Esophagus (tissue), 2 donors: ENCODE measurements at regions not wholly inside any gene's neighbourhood (a gene's known extent, or its start where the extent isn't known, plus 50 kb on each side); places are given as distances from the start of the nearest gene placed in this dataset.

Experiments used
- H3K27ac ChIP-seq, 2 donors: one replicate each; pipeline ENCODE4 v1.5.1; 2013; ENCODE audit warnings: low read depth in 2 of 2, mild to moderate bottlenecking in 2 of 2, inconsistent platforms in 1 of 2, low read length in 1 of 2, moderate library complexity in 1 of 2
- H3K27me3 ChIP-seq, 2 donors: one replicate each; pipeline ENCODE4 v1.6.1; 2013; ENCODE audit warnings: low read length in 2 of 2, control low read depth in 1 of 2, mild to moderate bottlenecking in 1 of 2; ENCODE audit not compliant: insufficient read depth in 2 of 2, control insufficient read depth in 1 of 2
- H3K36me3 ChIP-seq, 2 donors: one replicate each; pipeline ENCODE4 v1.6.1; 2013; ENCODE audit warnings: low read length in 1 of 2; ENCODE audit not compliant: control insufficient read depth in 2 of 2, insufficient read depth in 2 of 2
- H3K4me1 ChIP-seq, 2 donors: one replicate each; pipeline ENCODE4 v1.6.1; 2013; ENCODE audit warnings: low read length in 1 of 2; ENCODE audit not compliant: control insufficient read depth in 2 of 2, insufficient read depth in 2 of 2
- H3K4me3 ChIP-seq, 2 donors: one replicate each; pipeline ENCODE4 v1.5.1; 2013; ENCODE audit warnings: low read length in 2 of 2, mild to moderate bottlenecking in 2 of 2, low read depth in 1 of 2, moderate library complexity in 1 of 2
- H3K9me3 ChIP-seq, 2 donors: one replicate each; pipeline ENCODE4 v1.6.1; 2013; ENCODE audit warnings: mild to moderate bottlenecking in 2 of 2, low read depth in 1 of 2, low read length in 1 of 2, moderate library complexity in 1 of 2; ENCODE audit not compliant: control insufficient read depth in 2 of 2, insufficient read depth in 1 of 2
- WGBS, 2 donors: extraction: QIAGEN DNeasy Blood & Tissue Kit; methylation state at CpG; one replicate each; pipeline ENCODE4 v1.1.7; 2013; 5-methylcytosine and 5-hydroxymethylcytosine counted together
- donor health status: healthy with polysubstance abuse.
- donor health status: Bipolar disorder and iron deficiency.

- H3K27ac ChIP-seq = no peak overlapping the region
- H3K4me1 ChIP-seq = no peaks in the 10 kb centered on the region
- no peaks in the 10 kb centered on the region for H3K9me3 ChIP-seq
- H3K4me3 ChIP-seq = no peak overlapping the region
- H3K36me3 ChIP-seq = no peaks in the 10 kb centered on the region
- H3K27me3 ChIP-seq = no peaks in the 10 kb centered on the region
- 75 to 83% methylated on average over 5 of the region's 5 CpGs for WGBS, 2 donors
Observed at GRCh38 chr4:126136922-126137781, 822.4 kb downstream of the FAT4 start.

GRCh38 chr4:126137782-126138170, 823.0 kb downstream of the FAT4 start:
- H3K36me3 ChIP-seq = no peaks in the 10 kb centered on the region
- no peaks in the 10 kb centered on the region for H3K4me1 ChIP-seq
- H3K27ac ChIP-seq = no peak overlapping the region
- no peaks in the 10 kb centered on the region for H3K9me3 ChIP-seq
- H3K27me3 ChIP-seq = no peaks in the 10 kb centered on the region
- H3K4me3 ChIP-seq = no peak overlapping the region

GRCh38 chr4:126144543-126145237, 829.9 kb downstream of the FAT4 start:
- Histone ChIP-seq H3K9me3 (no peaks in the 10 kb centered on the region), H3K36me3 (no peaks in the 10 kb centered on the region), H3K4me1 (no peaks in the 10 kb centered on the region), H3K27ac (no peak overlapping the region), H3K4me3 (no peak overlapping the region), H3K27me3 (no peaks in the 10 kb centered on the region)
- 88 to 91% methylated on average over 1 of the region's 1 CpG for WGBS, 2 donors

- H3K4me3 ChIP-seq = no peak overlapping the region
- no peaks in the 10 kb centered on the region for H3K36me3 ChIP-seq
- H3K27ac ChIP-seq = no peak overlapping the region
- 14 to 81% methylated on average over 1 of the region's 1 CpG for WGBS, 2 donors
- no peaks in the 10 kb centered on the region for H3K4me1 ChIP-seq
- H3K9me3 ChIP-seq = no peaks in the 10 kb centered on the region
- no peaks in the 10 kb centered on the region for H3K27me3 ChIP-seq
Observed at GRCh38 chr4:126168484-126168883, 853.7 kb downstream of the FAT4 start.

- H3K4me3 ChIP-seq = no peak overlapping the region
- H3K27ac ChIP-seq = no peak overlapping the region
- no peaks in the 10 kb centered on the region for H3K27me3 ChIP-seq
- H3K4me1 ChIP-seq = no peaks in the 10 kb centered on the region
- 63 to 72% methylated on average over 1 of the region's 1 CpG for WGBS, 2 donors
- H3K9me3 ChIP-seq = no peaks in the 10 kb centered on the region
- H3K36me3 ChIP-seq = no peaks in the 10 kb centered on the region
Observed at GRCh38 chr4:126172126-126172525, 857.4 kb downstream of the FAT4 start.

- H3K27me3 ChIP-seq = no peaks in the 10 kb centered on the region
- H3K36me3 ChIP-seq = no peaks in the 10 kb centered on the region
- no peaks in the 10 kb centered on the region for H3K9me3 ChIP-seq
- H3K4me1 ChIP-seq = no peaks in the 10 kb centered on the region
- no peak overlapping the region for H3K27ac ChIP-seq
- H3K4me3 ChIP-seq = no peak overlapping the region
- 95 to 96% methylated on average over 2 of the region's 2 CpGs for WGBS, 2 donors
Observed at GRCh38 chr4:126174627-126175026, 859.9 kb downstream of the FAT4 start.

- no peaks in the 10 kb centered on the region for H3K9me3 ChIP-seq
- no peaks in the 10 kb centered on the region for H3K27me3 ChIP-seq
- H3K36me3 ChIP-seq = no peaks in the 10 kb centered on the region
- no peak overlapping the region for H3K27ac ChIP-seq
- no peak overlapping the region for H3K4me3 ChIP-seq
- no peaks in the 10 kb centered on the region for H3K4me1 ChIP-seq
Observed at GRCh38 chr4:126180642-126181041, 865.9 kb downstream of the FAT4 start.

- Histone ChIP-seq H3K36me3 (no peaks in the 10 kb centered on the region), H3K27ac (no peak overlapping the region), H3K4me3 (no peak overlapping the region), H3K27me3 (no peaks in the 10 kb centered on the region), H3K9me3 (no peaks in the 10 kb centered on the region), H3K4me1 (no peaks in the 10 kb centered on the region)
- WGBS, 2 donors = 73 to 78% methylated on average over 1 of the region's 1 CpG
Observed at GRCh38 chr4:126182336-126182735, 867.6 kb downstream of the FAT4 start.

- H3K4me3 ChIP-seq = no peak overlapping the region
- no peak overlapping the region for H3K27ac ChIP-seq
- H3K27me3 ChIP-seq = no peaks in the 10 kb centered on the region
- H3K36me3 ChIP-seq = no peaks in the 10 kb centered on the region
- no peaks in the 10 kb centered on the region for H3K9me3 ChIP-seq
- H3K4me1 ChIP-seq = no peaks in the 10 kb centered on the region
- 70 to 78% methylated on average over 2 of the region's 2 CpGs for WGBS, 2 donors
Observed at GRCh38 chr4:126182786-126183185, 868.0 kb downstream of the FAT4 start.

GRCh38 chr4:126183206-126183605, 868.5 kb downstream of the FAT4 start:
- Histone ChIP-seq H3K4me1 (no peaks in the 10 kb centered on the region), H3K27me3 (no peaks in the 10 kb centered on the region), H3K36me3 (no peaks in the 10 kb centered on the region), H3K27ac (no peak overlapping the region), H3K9me3 (no peaks in the 10 kb centered on the region), H3K4me3 (no peak overlapping the region)
- WGBS, 2 donors = 48 to 57% methylated on average over 2 of the region's 2 CpGs
